RKO (cell line): ENCODE measurements at regions not wholly inside any gene's neighbourhood (a gene's known extent, or its start where the extent isn't known, plus 50 kb on each side); places are given as distances from the start of the nearest gene placed in this dataset.

Experiments used
- DNase-seq: peaks from one replicate; pipeline ENCODE4 v3.0.0-alpha.2; 2016; ENCODE audit warnings: low spot score

DNA sequence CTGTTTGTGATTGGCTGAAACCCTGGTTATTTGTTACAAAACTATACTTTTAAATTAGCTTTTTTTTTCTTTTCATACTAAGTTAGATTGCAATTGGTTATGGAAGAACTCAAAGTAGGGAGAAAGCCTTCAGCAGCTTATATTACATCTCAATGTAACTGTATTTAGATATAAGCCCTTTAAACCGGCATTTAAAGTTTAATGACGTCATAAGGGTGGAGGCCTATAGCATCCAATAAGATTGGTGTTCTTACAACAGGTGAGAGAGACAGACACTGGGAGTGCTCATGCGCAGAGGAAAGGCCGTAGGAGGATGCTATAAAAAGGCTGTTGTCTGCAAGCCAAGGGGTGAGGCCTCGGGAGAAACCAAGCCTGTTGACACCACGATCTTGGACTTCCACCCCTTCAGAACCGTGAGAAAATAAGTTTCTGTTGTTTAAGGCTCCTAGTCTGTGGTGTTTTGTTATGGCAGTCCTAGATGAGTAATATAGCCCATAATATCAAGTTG, 1198.8 kb upstream of the SPRY2 start:
- no peak for DNase-seq

DNA sequence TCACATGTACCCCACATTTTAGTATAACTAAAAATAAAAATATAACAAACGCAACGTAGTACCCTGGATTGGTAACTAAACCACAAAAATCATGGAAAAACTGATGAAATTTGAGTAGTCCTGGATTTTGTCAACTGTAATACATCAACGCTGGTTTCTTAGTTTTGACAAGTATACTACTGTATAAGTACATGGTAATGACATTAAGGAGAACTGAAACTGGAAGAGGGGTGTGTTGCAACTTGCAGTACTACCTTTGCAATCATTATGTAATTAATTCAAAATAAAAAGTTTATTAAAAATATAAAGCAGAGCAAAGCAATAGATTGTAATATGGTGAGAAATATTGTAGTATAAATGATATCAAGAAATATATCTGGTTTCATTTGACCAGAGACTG, 1158.0 kb upstream of the SPRY2 start:
- no peak for DNase-seq

GRCh38 chr13:81493144-81493543, 1152.2 kb upstream of the SPRY2 start:
- DNase-seq = no peak

GRCh38 chr13:81492449-81492848, 1151.5 kb upstream of the SPRY2 start:
- no peak for DNase-seq

GRCh38 chr13:81488021-81488420, 1147.1 kb upstream of the SPRY2 start:
- no peak for DNase-seq

DNA sequence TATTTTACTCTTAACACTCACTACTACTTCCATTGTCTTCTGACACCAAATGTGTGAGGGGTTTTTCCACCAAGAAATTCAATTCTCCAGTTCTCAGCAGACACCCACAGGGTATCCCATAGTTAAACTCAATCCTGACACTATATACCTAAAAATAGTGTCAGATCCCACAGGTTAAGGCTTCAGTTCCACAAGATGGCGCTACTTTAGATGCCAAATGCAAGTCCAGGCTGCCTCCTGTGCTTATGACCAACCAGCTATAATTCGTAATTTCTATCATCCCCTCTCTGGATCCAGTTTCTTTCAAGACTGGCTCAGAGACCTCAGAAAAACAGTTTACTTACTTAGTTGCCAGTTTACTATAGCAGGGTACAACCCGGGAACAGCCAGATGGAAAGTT, 1146.2 kb upstream of the SPRY2 start:
- peak; percentile 59 for DNase-seq

- DNase-seq = peak; percentile 31
Measured at GRCh38 chr13:81480634-81481033, 1139.7 kb upstream of the SPRY2 start.

DNA sequence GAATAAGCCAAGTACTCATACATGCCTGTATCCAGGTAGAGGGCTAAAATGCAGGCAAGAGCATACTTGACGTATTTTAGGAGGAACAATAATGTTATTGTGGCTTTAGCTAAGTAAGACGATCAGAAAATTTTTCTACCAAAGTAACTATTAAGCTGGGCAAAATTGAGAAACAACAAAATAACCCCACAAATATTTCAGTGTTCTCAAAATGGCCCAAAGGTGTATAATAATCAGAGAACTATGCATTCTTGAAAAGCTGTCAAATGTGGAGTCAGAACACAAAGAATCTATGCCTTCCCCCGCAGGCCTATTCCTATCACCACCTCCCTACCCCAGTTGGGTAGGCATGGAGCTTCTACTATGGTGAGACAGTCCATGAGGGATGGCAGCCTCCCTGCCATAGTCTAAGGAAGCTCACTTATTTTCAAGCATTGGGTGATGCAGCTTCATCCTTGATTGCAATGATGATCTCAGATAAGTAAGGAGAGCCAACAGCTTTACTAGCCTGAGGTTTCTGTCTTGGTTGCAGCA, 1132.5 kb upstream of the SPRY2 start:
- DNase-seq = no peak

DNA sequence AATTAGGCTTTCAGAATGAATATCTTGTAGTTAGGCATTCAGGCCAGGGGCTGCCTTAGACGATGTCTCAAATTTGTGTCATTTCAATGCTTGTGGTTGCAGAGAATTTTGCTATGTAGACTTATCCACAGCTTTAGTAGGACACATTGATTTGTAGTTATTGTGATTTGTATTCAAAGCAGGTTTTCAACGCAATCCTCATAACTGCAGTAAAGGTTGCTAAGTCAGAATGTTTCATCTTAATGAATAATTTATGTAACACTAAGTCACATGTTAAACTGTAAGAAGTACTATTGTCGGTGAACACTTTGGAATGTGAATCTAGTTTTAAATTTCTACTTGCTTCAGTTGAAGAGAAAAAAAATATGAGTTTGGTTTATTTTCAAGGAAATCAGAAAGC, 1117.2 kb upstream of the SPRY2 start:
- DNase-seq = no peak

DNA sequence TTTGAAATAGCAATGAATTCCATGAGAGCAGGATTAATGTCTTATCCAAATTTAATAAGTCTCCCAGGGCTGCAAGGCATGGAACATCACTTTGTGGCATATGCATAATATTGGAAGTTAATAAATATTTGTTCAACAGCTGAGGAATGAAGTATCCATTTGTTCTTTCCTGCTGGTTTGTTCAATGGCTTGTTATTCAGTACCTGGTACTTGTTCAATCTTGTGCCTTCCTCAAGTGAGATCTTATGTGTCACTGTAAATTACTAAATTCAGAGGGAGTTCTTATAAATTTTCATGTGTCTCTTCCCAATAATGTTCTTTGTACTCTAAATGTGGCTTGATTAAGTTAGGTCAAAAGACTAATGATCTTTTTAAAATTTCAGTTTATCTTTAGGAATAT, 1105.5 kb upstream of the SPRY2 start:
- no peak for DNase-seq

DNA sequence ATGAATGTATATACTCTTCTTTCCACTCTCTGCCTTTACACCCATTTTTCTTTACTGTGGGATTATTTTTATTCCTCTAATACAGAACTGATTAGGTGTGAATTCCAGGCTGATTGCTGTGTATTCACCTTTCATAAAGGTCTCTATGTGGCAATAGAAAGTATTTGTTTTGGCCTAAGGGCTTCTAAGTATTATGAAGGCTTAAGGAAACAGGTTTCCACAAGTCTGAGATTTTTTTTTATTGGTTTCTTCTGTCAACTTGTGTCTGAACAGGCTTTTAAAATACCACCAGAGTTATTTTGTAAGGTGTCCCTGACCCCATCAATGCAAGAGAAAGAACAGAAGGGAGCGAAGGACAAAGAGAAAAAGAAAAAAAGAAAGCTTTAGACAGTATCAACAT, 1102.0 kb upstream of the SPRY2 start:
- DNase-seq = no peak

DNA sequence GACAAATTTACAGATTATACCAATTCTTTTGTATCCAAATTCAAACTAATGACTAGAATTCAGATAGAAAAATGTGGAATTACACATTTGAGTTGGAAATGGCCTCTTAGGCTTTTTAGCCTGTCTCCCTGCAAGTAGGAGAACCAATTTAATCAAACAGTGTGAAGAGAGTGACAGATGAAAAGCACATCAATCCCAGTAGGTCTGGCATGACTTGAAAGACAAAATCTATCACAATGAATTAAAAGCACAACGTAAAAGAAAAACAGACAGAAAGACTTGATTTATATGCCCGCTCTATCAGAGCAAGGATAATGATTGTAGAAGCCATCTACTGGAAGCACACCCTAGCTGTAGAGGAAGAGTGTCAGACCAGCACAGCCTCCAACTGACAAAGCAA, 1084.4 kb upstream of the SPRY2 start:
- no peak for DNase-seq

DNA sequence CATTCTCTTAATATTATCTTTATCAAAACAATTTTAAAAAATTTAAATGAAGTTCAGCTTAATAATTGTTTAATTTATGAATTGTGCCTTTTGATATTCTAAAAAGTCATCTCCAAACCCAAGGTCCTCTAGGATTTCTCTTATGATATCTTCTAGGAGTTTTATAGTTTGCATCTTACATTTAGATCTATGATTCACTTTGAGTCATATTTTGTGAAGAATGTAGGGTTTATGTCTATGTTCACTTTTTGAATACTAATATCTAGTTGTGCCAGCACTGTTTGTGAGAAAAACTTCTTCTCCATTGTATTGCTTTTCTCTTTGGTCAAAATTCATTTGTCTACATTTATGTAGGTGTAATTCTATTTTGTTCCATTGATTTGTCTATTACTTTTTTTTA, 1068.4 kb upstream of the SPRY2 start:
- DNase-seq = peak; percentile 16

GRCh38 chr13:81408647-81409046, 1067.7 kb upstream of the SPRY2 start:
- no peak for DNase-seq

- no peak for DNase-seq
Measured at GRCh38 chr13:81406639-81407292, 1065.8 kb upstream of the SPRY2 start.

- no peak for DNase-seq
Measured at GRCh38 chr13:81406022-81406421, 1065.1 kb upstream of the SPRY2 start.

DNA sequence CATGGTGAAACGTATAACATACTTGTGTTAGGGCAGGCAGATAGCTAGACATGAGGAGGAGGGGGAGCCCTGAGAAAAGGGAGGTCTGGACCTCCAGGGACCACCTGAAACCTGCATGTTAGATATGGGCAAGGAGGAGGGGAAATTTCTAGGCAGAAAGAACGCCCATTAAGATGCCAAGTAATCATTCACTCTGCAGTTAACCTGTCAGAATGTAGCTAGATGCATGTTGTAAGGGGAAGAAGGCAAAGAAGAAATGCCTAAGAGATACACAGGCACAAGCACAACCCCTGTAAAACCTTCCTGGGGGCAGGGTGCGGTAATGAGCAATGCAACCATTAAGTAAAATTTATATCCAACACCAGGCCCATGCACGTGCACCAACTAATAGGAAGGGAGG, 1055.3 kb upstream of the SPRY2 start:
- no peak for DNase-seq

DNA sequence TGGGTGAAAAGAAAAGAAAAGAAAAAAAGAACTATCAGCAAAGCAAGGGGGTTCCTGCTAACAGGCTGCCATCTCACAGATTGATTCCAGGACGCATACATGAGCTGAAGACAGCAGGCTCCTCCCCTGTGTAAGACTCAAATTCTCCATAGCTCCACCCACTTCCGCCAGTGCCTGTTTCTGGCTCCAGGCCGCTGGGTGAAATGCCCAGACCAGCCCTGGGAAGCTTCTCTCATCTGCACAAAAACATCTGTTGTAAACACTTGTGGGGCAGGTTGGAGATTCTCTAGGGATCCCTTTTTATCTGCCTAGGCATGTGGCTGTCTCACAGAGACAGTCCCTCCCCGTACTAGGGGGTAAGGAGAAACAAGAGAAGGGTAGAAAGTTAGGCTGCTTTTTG, 1054.4 kb upstream of the SPRY2 start:
- no peak for DNase-seq

- DNase-seq = no peak
Measured at GRCh38 chr13:81394640-81395039, 1053.7 kb upstream of the SPRY2 start.

DNA sequence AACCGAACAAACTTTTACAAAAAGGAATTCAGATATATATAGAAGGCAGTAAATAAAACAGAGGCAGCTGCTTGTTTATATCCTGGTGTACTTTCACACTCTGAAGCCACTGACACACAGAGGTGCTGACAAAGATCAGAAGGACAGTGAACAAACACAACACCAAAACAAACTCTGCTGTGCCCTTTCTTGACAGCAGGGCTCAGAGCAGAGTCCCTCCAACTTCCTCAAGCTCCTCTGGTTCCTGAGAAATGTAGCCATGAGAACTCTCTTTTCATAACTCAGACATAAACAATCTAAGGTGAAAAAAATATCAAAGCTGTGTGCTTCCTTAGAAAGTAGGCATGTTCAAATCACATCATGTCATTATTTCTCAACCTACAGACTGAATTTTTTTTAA, 1052.8 kb upstream of the SPRY2 start:
- no peak for DNase-seq

DNA sequence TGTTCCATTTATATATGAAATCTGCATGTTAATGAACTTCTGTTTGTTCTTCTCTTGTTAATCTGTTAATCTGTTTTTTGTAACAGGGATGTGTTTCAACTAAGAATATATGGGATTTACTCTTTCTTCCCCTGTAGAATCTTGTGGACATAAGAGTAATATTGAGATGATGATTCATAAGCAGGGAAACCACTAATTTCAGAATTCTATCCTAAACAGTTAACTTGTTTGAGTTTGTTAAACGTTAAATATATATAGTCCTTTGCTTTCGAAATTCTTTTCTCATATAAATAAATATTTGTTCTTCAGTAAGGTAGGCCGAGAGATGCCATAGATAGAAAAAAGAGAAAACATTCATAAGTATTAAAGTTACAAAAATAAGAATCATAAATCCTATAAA, 1052.2 kb upstream of the SPRY2 start:
- no peak for DNase-seq

DNA sequence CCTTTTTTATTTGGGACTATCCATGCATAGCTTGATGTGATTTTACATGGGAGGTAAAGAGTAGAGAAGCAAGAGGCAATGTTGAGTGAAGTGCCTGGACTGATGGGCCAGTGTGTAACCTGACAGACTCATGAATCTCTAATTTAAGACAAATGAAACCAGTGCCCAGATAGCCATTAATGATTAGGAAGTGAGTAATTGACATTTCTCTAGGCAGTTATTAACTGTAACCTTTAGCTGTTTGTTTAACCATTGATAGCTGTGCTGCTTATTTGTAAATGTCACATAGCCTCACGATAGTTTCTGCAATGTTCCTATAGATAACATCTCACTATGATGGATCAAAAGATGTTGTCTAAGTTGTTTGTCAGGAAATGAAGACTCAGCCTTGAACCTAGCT, 1047.5 kb upstream of the SPRY2 start:
- DNase-seq = no peak

DNA sequence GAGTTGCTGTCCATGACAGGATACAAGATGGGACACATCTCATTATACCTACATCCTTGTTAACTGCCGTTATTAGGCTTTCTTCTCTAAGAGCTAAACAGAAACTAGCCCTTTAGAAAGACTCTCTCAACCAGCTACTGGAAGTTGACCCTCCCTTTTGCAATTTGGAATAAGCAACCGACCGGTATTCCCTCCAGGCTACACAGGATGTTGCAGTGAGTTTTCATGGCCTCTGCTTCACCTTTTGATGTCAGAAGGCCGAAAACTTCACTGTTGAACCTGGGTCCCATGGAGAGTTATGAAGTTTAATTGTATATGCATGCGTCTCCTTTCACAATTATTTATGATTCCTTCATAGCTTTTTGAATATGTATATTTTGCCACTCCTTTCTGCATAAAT, 1042.5 kb upstream of the SPRY2 start:
- DNase-seq = no peak

GRCh38 chr13:81382246-81382645, 1041.3 kb upstream of the SPRY2 start:
- no peak for DNase-seq
